ENCODE measurements at regions not wholly inside any gene's neighbourhood (a gene's known extent, or its start where the extent isn't known, plus 50 kb on each side); places are given as distances from the start of the nearest gene placed in this dataset.

DNA sequence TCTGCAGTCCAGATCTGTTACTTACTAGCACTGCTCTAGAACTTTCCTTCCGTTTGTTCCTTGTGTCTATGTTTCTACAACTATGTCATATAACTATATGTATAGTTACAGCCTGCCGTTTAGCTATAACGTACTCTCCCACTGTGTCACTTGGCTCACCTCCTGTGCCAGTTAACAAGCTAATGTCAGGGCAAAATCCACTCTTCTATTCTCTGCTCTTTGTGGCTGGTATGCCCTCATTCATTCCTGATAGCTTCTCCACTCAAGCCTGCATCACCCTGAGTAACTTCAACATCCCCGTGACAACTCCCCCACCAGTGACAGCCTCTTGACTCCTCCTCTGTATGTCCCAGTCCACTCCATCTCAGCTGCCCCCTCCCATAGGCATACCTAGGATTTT, 229.2 kb downstream of the TJP1 start:
- TF ChIP-seq POLR2AphosphoS5 (IDR thresholded peaks at IDR 0.05), result no peak
- no peak for TF ChIP-seq POLR2A (IDR thresholded peaks at IDR 0.05)

Data from stomach (tissue), 4 donors.